Right lung (tissue), 2 donors: ENCODE measurements at regions not wholly inside any gene's neighbourhood (a gene's known extent, or its start where the extent isn't known, plus 50 kb on each side); places are given as distances from the start of the nearest gene placed in this dataset.
"Not testable (repeated sequence)": the region's sequence is repeated elsewhere in the genome, so short reads cannot be mapped to it uniquely, and the experiment has no call there.

ENCODE experiments used
- DNase-seq, 2 donors: peaks; one replicate each; pipeline ENCODE4 v3.0.0-alpha.2; 2013

GRCh38 chr9:81076131-81076530, 613.2 kb downstream of the TLE1 start:
- DNase-seq = no peak

- DNase-seq = no peak
Observed at GRCh38 chr9:81074221-81074620, 615.1 kb downstream of the TLE1 start.

GRCh38 chr9:81073821-81074220, 615.5 kb downstream of the TLE1 start:
- DNase-seq = no peak

- DNase-seq = no peak
Observed at GRCh38 chr9:81072758-81073157, 616.6 kb downstream of the TLE1 start.

DNA sequence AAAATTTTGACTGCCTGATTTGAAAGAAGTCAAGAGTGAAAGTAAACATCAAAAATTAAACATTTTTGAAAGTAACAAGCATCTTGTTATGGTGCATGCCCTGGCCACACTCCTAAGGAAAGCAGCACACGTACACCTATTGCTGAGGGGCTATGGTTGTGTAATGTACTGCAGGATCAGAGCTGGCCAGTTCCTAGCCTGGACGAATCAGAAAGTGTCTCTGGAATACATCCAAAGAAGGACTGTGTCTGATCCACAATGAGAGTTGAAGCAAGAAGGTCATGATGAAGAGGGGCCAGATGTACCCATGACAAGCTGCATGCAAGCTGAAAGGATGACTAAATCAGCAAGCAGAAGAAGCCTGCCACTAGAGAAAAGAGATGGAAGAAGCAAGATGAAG, 618.2 kb downstream of the TLE1 start:
- DNase-seq = no peak

DNA sequence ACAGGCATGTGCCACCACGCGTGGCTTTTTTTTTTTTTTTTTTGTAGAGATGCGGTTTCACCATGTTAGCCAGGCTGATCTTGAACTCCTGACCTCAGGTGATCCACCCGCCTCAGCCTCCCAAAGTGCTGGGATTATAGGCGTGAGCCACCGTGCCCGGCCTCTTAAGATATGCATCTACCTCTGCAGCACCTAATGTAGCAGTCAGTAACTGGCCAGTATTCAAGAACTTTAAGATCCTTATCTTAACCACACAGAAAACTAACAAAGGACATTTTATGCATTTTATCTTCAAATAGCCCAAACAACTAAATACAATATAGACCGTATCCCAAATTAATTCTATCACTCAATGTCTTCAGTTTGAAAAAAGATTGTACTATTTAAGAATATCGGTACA, 618.7 kb downstream of the TLE1 start:
- no peak for DNase-seq

DNA sequence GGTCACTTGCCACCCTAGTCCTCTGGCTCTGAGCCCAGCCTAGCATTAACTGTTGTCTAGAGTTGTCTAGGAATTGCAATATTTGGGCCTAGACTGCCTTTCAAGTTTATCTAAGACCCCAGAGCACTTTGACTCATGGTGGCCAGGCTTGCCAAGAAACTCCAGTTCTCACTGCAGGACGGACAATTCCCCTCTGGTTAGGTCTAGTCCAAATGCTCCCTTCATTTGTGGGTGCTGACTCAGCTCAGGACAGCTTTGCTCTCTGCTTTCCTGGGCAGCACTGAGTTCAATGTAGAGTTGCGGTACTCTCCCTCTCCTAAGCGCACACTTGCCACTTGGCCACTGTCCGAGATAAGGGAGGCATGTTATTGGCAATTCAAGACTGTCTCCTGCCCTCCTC, 619.4 kb downstream of the TLE1 start:
- no peak for DNase-seq

DNA sequence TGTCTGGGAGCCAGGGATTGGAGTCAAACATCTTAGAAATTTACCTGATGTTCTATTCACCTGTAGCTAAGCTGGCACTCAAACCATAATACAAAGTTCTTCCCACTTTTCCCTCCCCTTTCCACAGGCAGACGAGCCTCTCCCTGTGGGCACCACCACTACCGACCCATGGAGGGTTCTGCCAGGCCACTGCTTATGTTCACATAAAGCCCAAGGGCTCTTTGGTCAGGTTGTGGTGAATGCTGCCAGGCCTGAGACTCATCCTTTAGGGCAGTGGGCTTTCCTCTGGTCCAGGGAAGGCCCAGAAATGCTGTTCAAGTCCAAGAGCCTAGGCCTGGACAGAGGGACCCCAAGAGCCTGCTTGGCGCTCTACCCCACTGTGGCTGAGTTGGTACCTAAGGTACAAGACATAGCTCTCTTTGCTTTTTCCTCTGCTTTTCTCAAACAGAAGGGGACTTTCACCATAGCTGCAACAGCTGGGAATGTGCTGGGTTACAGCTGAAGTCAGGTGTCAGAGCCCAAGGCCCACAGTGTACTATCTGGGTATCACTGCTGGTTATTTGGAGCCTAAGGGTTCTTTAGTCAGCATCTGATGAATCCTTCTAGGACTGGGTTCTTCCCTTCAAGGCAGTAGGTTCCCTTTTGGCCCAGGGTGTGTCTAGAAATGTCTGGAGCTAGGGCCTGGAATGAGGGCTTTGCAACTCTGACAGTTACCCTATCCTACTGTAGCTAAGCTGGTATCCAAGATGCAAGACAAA, 620.1 kb downstream of the TLE1 start:
- no peak for DNase-seq

DNA sequence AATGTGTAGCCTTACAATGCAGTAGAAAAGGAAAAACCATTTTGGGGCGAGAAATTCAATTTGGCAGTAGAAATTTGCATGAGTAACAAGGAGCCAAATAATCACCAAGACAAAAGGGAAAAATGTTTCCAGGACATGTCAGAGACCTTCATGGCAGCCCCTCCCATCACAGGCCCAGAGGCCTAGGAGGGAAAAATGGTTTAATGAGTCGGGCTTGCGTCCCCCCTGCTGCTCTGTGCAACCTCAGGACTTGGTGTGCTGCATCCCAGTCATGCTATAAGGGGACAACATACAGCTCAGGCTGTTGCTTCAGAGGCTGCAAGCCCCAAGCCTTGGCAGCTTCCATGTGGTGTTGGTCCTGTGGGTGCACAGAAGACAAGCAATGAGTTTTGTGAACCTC, 626.4 kb downstream of the TLE1 start:
- not testable (repeated sequence) for DNase-seq

GRCh38 chr9:81058782-81059181, 630.6 kb downstream of the TLE1 start:
- DNase-seq = no peak

- no peak for DNase-seq
Observed at GRCh38 chr9:81053298-81054025, 635.9 kb downstream of the TLE1 start.

DNA sequence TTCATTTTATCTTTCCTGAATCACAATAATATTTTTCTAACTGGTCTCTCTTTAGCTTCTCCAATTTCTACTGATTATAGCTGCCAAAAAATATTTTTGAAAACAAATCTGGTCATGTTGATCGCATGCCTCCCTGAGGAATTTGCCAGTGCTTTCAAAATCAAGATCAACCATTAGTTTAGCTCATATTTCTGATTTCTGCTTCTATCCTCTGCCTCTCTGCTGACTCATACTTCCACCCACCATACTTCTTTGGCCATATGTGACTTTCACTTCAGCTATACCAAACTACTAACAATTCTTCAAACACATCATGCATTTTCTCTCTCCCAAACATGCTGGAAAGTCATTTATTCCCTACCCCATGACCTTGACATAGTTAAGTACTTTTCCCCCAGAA, 636.5 kb downstream of the TLE1 start:
- no peak for DNase-seq

DNA sequence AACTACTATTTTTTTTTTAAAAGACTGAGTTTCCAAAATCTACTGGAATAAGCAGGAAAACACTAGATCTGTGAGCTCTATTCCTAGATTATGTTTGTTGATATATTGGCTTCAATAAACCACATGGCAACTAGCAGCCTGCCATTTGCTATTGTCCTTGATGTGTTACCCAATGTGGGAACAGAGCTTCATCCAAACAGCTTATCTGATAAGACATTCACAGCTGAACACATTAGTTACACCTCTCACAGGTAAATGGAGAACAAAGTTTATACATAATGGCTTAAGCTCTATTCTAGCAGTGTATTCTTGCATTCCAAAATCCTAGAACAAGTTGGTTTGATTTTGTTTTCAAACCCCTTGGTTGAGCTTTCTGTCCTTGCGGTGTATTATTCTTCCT, 642.1 kb downstream of the TLE1 start:
- DNase-seq = no peak

- no peak for DNase-seq
Observed at GRCh38 chr9:81045658-81046057, 643.7 kb downstream of the TLE1 start.

GRCh38 chr9:81037889-81038288, 651.5 kb downstream of the TLE1 start:
- DNase-seq = no peak

DNA sequence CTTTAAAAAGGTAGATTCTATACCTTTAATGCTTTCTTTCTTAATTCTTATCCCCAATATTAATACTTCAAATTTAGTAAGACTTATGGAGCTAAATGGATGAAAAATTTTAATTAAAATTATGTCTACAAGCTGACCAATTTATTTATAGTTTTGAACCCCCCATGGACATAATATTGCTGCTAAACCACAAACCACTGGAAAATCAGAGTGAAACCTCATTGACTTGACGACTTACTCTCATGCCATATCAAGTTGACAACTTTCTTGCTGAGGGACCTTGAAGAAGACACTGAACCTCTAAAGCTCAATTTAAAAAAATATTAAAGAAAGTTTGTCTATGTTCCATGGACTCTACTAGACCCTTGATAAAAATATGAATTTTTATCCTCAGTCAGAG, 653.7 kb downstream of the TLE1 start:
- no peak for DNase-seq

DNA sequence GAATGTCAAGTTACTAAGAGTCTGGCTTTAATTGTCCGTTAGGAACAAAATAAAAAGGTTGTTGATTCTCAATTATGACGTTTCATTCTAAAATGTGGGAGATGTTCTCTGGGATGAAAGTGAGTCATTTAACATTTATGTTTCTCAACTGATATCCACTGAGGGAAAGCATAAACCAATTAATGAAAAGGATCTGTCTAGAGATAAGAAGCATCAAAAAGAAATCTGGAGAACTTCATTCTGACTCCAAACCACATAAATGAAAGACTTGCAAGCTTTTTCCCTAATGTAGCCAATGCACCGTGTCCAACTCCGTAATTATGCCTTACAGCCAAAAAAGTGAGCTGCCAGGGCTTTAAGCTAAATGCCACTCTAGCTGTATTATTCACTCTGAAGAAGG, 654.2 kb downstream of the TLE1 start:
- DNase-seq = no peak

DNA sequence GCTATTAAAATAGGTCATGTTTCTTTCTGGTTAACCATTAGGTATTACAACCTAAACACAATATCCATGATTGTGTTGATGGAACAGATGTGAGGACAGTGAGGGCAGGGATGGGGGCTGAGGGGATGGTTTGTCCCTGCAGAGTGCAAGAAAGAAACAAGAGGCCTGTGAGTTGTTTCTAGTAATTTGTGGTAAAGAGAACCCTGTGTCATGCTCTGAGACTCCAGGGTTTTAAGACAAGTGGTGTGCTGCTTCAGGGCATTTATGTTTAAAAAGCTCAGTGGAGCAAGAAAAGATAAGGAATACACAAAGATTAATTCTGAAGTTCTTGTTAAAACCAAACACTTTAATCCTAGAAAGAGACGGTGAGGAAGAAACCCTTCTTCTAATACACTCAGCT, 656.5 kb downstream of the TLE1 start:
- no peak for DNase-seq

GRCh38 chr9:81032030-81032572, 657.2 kb downstream of the TLE1 start:
- DNase-seq = no peak

- no peak for DNase-seq
Observed at GRCh38 chr9:81031422-81032029, 657.8 kb downstream of the TLE1 start.

DNA sequence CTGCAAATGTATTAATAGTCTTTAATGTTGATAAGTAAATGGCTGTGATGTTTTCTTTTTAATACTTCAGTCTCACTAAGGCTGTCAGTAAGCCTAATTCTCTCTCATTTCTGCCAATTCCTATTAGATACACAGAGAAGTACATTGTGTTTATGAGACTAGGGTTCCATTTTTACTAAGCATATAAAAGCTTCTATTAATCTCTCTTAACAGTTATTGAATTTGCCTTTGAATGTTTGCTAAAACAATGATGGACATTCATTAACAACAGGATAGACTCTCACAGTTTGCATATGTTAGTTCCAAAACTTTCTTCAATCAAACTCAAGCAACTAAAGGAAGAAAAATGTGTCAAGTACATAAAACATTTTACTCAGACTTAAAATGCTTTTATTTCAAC, 659.3 kb downstream of the TLE1 start:
- DNase-seq = no peak

DNA sequence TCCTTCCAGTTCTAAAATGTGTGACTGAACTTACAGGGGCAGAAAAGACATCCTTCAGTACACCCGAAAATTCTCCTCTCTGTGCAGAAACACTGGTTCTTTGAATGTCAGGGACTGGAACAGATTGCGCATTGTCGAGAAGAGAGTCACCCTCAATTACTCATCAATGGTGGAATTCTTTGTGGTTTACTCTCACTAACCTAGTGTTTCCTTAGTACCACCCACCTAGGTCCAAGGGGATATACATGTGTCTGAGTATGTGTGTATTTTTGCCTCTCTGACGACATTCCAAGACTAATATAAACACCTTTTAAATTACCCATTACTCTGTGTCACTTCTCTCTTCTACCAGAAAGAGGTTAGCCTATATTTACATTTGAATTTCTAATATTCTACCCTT, 660.8 kb downstream of the TLE1 start:
- DNase-seq = no peak

DNA sequence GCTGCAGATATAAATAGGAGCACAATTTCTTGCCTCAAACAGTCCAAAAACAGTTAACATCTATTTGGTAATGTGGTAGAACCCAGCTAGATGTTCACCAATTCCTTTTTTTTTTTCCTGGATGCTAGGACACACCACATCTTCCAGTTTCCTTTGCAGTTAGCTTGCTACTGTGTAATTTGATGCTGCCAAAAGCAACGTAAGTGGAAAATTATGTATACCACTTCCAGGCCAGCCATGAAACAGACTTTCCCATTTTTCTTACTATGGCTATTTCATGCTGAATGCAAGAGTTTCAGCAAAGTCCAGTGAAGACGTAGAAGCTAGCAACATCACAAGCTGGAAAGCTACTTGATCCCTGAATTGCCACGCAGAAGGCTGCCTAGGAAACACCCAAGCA, 667.2 kb downstream of the TLE1 start:
- DNase-seq = no peak
